ENCODE measurements at regions not wholly inside any gene's neighbourhood (a gene's known extent, or its start where the extent isn't known, plus 50 kb on each side); places are given as distances from the start of the nearest gene placed in this dataset.

DNA sequence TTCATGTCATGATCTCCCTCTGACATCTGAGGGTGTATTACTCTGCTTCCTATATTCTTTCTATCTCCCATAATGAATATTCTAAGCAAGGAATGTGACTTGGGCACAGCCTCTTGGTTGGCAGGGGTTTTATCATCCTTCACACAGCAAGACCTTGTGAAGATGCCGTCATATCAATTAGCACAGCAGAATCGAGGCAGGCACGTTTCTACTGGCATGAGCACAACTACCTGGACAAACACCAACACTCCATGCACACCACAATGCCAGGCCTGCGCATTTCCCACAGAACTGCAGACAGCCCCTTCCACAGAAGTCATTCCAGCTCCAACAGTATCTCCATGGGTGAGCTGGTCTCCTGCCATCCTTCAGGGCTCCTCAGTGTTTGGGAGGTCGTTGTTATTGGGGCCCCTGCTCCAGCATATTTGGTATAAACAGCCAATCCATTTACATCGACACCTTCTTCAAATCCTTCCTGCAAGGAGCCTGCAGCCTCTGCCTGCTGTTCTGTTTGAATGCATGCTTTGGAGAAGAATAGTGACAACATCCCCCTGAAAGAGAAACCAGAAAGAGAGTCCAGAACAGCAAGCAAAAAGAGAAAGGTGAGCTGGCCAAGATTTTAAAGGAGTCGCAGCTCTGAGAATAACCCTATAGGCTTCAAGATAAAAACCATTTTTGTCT lies 275.5 kb downstream of the SHOX2 start:
- TF ChIP-seq CHD2 (IDR thresholded peaks at IDR 0.05; ENCODE audit: low read length, partially characterized antibody) (no peak), CHD4 (IDR thresholded peaks at IDR 0.05; ENCODE audit: borderline replicate concordance) (no peak), RARB (CRISPR knock-in tag; IDR thresholded peaks at IDR 0.05) (no peak), RCOR1 (IDR thresholded peaks at IDR 0.05; ENCODE audit: low read depth, low read length) (no peak), MYC (IDR thresholded peaks at IDR 0.05; ENCODE audit: borderline replicate concordance, low read length) (no peak), JUNB (IDR thresholded peaks at IDR 0.05) (no peak), EP300 (IDR thresholded peaks at IDR 0.05) (no peak), POLR2A (IDR thresholded peaks at IDR 0.05; ENCODE audit: low read length) (no peak), MAFK (IDR thresholded peaks at IDR 0.05; ENCODE audit: partially characterized antibody) (no peak)
- TF ChIP-seq, protein P1, sequence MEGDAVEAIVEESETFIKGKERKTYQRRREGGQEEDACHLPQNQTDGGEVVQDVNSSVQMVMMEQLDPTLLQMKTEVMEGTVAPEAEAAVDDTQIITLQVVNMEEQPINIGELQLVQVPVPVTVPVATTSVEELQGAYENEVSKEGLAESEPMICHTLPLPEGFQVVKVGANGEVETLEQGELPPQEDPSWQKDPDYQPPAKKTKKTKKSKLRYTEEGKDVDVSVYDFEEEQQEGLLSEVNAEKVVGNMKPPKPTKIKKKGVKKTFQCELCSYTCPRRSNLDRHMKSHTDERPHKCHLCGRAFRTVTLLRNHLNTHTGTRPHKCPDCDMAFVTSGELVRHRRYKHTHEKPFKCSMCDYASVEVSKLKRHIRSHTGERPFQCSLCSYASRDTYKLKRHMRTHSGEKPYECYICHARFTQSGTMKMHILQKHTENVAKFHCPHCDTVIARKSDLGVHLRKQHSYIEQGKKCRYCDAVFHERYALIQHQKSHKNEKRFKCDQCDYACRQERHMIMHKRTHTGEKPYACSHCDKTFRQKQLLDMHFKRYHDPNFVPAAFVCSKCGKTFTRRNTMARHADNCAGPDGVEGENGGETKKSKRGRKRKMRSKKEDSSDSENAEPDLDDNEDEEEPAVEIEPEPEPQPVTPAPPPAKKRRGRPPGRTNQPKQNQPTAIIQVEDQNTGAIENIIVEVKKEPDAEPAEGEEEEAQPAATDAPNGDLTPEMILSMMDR (IDR thresholded peaks at IDR 0.05), result no peak
- TF ChIP-seq, protein P2, sequence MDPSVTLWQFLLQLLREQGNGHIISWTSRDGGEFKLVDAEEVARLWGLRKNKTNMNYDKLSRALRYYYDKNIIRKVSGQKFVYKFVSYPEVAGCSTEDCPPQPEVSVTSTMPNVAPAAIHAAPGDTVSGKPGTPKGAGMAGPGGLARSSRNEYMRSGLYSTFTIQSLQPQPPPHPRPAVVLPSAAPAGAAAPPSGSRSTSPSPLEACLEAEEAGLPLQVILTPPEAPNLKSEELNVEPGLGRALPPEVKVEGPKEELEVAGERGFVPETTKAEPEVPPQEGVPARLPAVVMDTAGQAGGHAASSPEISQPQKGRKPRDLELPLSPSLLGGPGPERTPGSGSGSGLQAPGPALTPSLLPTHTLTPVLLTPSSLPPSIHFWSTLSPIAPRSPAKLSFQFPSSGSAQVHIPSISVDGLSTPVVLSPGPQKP (IDR thresholded peaks at IDR 0.05; ENCODE audit: low read depth, low read length), result no peak
